EH (cell line): ENCODE measurements at regions not wholly inside any gene's neighbourhood (a gene's known extent, or its start where the extent isn't known, plus 50 kb on each side); places are given as distances from the start of the nearest gene placed in this dataset.

Experiments
- DNase-seq: peaks from one replicate; pipeline ENCODE4 v3.0.0-alpha.2; 2015; ENCODE audit warnings: low read depth

DNA sequence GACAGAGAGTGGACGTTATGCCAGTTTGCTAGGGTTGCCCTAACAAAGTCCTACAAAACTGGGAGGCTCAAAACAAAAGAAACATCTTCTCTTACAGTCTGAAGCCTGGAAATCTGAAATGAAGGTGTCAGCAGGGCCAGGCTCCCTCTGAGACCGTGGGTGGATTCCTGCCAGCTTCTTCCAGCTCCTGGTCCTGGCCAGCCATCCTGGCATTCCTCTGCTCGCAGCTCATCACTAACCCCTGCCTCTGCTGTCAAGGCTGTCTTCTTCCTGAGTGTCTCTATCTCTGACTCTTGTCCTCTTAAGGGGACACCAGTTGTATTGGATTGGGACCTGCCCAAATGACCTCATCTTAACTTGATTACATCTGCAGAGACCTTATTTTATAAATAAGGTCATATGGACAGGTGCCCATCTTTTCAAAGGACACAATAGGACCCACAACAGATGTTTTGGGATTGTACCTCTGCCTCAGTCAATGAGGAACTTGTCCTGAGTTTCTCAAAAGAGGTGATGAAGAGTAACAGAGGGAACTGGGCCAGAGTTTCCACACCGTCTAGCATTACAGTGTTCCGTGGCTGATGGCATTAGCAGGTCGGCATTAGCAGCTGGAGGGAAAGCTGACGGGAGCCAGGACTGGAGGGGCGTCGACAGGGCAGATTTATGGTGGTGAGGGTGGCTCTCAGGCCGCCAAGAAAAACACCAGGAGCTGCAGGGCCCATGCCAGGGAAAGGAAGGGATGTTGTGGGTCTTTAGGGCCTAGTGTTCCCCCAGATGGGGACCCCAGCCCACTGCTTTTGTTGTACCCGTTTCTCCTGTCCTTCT lies 157.3 kb downstream of the TBXT start:
- DNase-seq = peak; percentile 35

DNA sequence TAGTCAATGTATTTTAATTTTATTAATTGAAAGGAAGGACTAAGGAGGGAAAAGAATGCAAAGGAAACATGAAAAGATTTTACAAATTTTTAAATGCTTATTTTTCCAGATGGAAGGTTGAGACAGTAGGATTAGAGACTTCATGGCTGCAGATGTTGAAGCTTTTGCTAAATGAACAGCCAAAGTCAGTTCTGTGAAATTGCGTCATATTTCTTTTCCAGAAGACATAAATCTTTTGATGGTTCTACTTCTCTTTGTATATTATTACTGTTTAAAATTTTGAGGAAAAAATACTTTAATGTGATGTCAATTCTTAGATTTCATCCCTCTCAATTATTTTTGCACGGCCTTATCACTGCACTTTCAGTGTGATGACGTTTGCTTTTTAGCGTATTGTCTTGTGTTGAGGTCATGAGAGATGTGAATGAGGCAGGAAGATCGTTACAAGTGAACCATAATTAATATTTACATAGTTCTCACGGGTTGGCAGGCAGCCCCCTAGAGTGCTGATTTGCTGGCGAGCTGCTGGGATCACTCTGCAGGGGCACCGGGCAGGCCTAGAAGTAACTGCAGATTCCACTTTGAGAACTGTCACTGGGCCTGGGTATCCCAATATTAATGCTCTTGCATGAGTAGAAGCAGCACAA lies 158.1 kb downstream of the TBXT start:
- no peak for DNase-seq

DNA sequence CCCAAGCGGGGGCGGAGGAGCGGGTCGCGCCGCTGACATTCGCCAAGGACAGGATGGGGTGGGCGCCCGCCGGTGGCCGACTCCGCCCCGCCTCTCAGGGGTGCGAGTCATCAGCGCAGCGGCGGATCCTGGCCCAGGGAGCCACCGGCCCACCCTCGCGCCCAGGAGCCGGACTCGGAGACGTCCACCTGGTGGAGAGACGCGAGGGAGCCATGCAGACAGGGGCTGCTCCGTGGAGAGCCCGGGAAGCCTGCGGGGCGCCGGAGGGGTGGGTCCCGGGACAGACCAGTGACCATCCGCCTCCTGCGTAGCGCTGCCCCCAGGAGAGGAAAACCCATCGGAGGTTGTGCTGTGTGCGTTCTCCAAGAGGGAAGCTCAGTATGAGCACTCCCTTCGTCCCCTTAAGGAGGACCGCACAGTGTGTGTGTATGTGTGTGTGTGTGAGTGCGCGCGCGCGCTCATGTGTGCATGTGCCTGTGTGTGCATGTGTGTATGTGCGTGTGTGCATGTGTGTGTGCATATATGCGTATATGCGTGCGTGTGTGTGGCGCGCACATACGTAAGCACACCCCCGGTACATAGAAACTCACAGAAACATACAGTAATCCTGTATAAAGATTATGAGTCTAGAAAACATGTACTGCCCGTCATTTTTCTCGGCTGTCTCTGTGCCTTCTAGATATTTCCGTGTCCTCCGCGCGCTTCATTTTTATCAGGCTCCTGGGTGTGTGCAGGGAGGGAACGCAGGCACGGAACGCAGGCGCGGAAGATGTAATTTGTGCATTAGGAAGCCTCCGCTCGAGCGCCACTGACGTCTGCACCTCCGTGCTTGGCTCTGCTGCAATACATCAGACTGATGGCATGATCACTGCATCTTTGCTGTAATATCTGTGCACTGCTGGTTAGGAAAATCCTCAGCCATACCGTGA lies 158.9 kb downstream of the TBXT start:
- DNase-seq = peak; percentile 27

DNA sequence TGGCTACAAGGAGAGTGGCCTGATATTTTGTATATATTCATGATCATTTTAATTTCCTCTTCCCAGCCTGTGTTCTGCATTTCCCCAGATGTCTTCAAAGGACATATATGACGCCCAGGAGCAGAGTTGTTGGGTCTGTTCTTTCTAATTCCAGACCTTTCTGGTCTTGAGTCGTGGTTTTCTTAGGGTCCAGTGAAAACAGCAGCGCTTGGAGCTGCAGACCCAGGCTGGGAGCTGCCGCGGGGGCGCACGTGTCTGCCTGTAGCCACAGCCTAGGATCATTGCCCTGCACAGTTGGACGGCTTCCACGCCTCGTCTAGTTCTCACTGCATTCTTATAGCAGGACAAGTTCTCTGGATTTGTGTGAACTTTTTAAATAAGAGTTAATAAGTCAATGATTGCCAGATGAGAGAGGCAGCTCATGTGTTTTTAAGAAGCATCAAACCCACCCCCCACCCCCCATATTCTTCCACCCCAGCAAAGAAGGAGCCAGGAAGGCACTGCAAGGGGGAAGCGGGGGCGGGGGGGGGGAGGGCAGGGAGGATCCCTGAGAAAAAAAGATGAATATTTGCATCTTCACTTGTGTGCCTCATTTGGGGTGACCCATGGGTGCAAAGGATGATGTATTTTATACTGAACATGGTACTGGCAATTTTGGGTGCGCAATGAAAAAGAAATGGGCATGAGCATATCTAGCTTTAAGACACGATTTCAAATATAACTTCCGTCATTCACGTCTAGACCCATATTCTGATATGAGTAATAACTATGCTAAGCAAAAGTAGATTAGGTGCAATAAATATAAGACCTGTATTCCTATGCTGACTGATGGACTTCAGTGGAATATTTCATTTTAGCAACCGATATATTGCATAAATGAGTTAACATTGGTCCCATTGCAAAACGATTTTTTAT lies 160.0 kb downstream of the TBXT start:
- peak; percentile 60 for DNase-seq

DNA sequence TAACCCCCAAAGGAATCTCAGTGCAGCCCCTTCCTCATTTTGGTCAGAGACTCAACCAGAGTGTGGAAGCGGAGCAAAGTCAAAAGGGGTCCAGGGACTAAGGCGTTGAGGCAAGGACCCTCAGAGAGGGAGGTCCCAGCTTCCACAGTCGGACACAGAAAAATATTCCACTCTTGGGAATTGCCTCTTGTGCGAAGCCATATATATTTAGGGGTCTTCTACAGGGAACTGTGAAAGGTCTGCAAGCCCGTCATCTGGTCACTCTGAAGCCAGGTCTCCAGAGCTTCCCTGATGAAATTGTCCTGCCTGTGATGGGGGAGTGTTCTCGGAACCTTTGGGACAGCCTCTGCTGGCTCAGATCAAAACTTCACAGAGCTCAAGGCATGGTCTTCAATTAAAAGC lies 160.8 kb downstream of the TBXT start:
- no peak for DNase-seq

DNA sequence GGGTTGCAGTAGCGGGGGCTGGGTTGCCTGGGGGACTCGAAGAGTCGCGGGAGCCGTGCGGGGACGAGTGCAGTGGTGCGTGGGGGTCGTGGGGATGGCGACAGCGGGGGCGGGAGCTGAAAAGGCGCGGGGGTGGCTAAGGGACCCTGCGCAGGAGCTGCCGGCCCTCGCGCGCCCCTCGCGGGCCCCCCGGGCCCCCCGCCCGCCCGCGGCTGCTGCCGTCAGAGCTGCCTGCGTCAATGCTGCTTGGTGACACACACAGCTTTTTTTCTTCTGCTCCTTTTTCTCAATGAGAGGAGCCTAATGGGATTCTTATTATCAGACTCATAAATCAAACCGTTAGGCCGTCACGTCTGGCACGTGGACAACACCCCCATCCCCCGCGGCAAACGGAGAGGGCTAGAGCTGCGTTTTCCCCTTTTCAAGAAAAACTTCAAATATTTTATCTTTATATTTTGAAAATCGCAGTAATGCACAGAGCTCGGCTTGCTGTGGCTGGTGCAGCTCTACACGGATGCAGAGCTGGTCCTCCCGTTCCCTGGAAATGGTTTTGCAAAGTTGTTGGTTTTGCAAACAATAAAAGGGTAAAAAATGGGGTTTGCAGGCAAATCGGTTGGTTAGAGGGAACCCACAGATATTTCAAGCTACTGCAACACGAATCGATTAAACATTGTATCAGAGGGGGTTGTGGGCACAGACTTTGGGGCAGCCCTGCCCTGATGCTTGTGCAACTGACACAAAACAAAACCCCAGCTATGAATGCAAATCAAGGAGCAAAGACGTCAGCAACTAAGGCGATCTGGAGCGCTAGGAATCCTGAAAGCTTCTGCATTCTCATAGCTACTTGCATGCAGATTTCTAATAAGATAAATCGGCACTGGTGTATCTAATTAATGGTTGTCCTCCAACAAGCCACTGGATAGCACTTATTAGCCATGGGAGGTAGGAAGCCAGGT lies 161.4 kb downstream of the TBXT start:
- peak; percentile 76 for DNase-seq

DNA sequence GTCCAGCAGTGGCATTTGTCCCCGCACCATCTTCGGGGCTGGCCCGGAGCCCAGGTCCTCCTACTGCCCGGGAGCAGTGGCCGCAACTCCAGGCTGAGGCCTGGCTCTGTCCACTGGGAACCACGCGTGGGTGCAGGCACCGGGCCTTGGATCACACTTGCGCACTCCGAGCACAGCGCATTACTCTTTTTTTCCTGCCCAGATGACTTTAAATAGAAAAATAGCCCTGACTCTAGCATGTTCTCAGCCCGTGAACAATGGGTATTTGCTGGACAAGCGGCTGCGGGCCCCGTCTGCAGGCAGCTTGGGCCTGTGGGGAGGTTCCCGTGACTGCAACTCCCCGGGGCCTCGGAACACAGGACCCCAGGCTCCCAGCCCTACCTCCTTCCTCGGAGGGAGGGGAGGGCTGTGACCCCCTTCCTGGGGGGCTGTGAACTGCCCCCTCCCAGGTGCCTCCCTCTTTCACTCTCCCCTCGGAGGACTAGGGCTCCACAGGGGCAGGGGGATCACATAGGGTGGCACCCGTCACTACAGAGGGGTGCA lies 162.2 kb downstream of the TBXT start:
- DNase-seq = peak; percentile 25

DNA sequence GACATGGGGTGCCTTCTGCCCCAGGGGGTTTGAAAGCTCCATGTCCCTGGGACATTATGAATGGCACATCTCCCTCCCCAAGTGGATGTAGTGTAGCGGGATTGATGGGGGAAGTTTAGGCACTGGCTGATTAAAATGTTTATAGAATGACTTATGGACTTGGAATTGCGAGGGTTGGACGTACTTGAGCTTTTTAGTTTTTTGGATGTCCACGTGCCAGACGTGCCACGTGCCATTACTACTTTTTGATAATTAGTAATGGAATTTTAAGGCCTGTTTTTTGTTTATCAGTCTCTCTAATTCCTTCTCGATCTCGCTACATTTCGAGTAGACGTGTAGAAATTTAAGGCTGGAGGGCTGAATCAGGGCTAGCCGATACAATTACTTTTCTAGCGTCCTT lies 162.8 kb downstream of the TBXT start:
- no peak for DNase-seq

DNA sequence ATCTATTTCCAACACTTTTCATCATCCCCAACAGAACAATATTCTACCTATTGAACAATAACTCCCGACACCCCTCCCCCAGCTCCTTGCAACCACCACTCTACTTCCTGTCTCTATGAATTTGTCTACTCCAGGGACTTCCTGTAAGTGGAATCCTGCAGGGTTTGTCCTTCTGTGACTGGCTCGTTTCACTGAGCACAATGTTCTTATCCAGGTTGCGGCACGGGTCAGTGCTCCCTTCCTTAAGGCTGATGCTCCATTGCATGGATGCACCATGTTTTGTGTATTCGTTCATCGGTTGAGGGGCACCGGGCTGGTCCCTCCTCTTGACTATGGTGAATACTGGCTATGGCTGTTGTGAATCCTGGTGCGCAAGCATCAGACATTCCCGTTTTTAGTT lies 163.2 kb downstream of the TBXT start:
- no peak for DNase-seq

DNA sequence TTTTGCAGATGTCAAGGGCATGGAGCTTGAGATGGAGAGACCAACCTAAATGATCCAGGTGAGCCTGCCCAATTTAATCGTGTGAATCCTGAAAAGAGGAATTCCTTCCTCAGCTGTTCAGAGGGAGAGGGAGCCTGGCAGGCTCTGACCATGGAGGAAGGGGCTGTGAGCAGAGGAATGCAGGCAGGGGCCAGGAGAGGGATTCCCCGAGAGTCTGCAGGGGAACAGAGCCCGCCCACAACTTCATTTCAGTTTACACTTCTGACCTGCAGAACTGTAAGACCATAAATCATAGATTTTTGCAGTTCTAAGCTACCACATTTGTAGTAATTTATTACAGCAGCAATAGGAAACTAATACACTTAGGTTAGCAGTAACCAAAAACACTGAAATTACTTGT lies 164.1 kb downstream of the TBXT start:
- DNase-seq = no peak

DNA sequence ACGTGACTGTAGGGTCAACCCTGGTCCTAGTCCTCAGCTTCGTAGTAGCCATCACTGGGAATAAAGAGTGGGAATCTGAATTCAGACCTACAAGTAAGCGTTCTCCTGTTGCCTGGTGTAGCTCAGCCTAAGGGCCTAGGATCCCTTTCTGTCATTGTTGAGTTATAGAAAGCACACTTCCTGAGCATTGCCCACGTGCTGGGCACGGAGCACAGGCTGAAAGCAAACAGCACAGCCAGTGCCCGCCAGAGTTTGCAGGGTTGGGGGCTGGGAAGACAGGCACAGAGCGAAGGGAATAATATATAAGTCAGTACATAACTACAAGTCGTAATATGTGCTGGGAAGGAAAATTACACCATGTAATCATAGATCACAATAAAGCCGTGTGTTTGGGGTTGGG lies 166.3 kb downstream of the TBXT start:
- no peak for DNase-seq

DNA sequence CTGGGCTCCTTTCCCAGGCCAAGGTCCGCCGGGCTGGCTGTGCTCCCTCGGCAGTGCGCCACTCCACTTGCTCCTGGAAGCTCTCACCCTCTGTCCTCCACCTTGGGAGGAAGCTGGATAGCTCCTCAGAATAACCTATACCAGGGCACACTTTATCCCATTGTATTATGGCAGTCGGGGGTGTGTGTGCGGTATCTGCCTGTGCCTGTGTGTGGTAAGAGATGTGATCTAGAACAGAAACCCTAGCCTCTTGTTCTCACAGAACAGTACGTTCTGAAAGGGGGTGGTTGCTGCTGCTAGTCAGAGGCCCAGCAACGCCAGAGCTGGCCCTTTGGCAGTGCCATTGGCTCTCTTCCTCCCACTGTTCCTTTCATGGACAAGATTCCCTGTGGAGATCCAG lies 168.4 kb downstream of the TBXT start:
- no peak for DNase-seq

DNA sequence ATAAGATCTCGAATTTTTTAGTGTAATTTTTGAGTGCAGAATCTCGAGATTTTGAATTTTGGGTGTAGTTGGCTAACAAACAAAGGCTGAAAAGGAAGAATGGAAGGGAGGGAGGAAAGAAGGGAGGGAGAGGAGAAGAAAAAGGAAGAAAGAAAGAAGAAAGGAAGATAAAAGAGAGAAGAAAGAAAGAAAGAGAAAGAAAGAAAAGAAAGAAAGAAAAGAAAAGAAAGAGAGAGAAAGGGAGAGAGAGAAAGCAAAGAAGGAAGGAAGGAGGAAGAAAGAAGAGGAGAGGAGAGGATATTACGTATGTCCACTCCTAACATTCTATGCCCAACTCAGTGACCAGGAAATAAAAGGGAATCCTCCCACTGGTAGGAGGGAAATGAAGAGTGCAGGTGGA lies 169.6 kb downstream of the TBXT start:
- no peak for DNase-seq

DNA sequence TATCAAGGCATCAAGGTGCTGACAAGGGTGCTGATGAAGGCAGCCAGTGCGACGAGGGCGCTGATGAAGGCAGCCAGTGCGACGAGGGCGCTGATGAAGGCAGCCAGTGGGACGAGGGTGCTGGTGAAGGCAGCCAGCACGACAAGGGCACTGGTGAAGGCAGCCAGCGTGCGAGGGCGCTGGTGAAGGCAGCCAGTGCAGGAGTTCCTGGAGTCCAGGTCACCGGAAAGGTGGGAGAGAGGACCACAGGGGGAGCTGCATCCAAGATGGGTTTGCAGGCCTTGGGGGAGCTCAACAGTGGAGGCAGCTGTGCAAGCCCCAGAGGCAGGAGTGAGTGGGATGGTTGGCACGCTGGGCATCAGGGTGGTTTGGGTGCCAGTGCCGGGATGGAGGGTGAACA lies 176.3 kb downstream of the TBXT start:
- DNase-seq = no peak

DNA sequence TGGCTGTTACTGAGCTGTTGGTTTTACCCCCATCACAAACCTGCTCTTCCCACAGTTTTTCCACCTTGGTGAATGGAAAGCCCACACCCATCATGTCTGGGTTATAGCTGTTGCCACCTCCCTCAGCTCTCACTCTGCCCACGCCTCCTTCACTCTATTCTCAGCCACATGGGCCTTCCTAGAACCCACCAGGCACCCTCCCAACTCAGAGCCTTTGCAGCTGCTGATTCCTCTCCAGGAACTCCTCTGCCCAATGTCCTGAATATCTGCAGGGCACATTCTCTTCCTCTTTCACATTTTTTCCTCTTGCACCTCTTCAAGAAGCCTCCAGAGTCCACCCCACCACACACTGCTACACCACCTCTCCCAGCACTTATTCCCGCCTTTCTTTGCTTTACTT lies 177.4 kb downstream of the TBXT start:
- no peak for DNase-seq

DNA sequence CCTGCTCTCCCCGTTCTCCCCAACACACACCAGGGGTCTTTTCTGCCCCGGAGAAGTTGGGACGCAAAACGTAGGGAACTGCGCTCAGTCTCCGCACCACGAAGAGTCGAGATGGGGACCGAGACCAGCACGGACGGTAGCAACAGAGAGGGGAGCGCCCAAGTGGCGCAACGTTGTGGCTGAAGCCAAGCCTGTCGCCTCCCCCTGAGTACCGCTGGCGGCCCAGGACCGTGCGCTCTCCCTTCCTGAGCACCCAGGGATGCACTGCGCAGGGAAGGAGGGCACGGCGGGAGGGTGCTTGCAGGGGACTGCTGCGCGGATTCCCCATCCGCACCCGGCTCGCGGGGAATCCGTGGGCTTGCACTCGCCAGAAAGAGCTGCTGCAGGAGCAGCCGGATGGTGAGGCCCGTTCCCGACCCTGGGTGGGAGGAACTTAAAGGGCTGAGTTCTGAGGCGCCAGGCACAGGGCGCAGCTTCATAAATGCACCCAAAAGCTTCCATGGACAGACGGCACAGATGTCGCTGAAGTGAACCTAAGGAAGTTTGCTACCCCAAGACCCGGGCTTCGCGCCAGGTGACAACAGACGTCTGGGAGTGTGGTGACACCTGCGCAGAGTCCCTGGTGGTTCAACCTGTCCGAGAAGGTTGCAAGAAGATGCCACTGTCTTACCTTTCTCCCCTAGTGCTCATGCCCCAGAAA lies 178.7 kb downstream of the TBXT start:
- no peak for DNase-seq

DNA sequence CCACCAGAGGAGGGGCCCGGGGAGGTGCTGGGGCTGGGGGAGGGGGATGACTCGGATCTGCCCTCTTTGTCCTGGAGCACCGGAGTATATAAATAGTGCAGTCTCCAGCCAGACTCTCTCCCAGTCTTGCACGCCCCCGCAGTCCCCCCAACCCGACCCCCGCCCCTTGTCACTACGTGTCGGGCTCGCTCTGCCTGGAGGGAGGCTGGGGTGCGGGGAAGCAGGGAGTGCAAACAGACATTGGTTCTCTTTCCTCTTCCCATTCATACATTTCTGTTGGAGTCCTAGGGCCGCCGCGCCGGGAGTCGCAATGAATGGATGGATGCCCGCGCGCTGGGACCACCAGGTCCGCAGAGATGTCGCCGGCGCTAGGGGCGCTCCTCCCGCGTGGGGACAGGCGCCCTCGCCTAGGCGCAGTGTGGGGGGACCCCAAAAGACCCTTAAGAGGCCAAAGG lies 179.3 kb downstream of the TBXT start:
- DNase-seq = no peak

DNA sequence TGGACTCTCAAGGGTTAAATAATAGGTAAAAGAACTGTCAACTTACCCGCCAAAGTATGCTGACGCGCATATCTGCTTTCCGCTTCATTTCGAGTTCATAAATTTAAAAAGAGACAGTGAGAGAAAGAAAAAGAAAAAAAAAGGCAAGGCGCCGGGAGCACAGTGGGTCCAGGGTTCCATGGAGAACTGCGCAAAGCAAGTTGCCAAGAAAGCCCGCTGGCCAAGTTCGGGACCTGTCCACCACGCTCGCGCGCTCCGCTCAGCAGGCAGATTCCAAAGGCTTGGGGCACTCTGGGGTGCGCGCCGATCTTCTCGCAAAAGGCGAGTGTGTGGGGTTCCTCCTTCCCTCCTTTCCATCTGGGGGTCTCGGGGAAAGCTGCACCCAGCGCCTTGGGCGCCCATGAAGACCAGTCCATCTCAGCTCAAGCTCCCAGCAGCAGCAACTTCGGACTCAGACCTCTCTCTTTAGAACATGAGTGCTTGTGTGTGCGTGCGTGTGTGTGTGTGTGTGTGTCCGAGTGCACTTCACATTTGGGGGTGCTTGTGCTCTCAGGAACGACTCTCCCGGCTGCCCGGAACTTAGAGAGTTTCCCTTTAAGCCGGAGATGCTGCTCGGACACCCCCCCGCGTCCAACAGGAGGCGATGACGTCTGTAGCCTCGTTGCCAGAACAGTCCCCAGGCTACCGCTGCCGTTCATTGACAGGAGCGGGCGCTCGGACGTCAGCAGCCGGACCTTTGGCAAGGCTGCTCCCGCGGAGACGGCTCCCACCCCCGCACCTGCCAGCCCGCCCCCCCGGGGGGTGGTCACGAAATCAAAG lies 180.0 kb downstream of the TBXT start:
- peak; percentile 67 for DNase-seq
